ENCODE measurements at regions not wholly inside any gene's neighbourhood (a gene's known extent, or its start where the extent isn't known, plus 50 kb on each side); places are given as distances from the start of the nearest gene placed in this dataset.

DNA sequence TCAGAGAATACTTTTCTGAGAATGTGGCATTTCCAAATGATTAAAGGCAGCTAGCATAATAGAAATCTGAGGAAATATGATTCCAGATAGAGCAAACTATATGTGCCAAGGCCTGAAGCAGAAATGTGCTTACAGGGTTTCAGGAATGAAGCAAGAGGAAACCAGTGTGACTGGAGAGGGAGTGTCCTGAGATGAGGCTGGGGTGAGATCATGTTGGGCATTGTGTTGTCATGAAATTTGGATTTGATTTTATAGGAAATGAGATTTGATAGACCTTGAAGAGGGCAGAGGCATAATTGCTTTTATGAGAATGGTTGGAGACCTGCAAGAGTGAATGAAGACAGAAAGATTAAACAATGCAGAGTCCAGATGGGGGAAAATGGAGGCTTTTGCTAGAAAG, 338.1 kb upstream of the SNX7 start:
- Mint-ChIP-seq H3K27me3 (ENCODE audit: low read depth) (no peaks in the 10 kb centered on the region), H3K9me3 (no peaks in the 10 kb centered on the region), H3K4me1 (peaks cover 9% of the 10 kb centered on the region), H3K36me3 (ENCODE audit: low read depth) (no peaks in the 10 kb centered on the region), H3K4me3 (no peak overlapping the region), H3K27ac (no peak overlapping the region)
- TF ChIP-seq, protein P1, sequence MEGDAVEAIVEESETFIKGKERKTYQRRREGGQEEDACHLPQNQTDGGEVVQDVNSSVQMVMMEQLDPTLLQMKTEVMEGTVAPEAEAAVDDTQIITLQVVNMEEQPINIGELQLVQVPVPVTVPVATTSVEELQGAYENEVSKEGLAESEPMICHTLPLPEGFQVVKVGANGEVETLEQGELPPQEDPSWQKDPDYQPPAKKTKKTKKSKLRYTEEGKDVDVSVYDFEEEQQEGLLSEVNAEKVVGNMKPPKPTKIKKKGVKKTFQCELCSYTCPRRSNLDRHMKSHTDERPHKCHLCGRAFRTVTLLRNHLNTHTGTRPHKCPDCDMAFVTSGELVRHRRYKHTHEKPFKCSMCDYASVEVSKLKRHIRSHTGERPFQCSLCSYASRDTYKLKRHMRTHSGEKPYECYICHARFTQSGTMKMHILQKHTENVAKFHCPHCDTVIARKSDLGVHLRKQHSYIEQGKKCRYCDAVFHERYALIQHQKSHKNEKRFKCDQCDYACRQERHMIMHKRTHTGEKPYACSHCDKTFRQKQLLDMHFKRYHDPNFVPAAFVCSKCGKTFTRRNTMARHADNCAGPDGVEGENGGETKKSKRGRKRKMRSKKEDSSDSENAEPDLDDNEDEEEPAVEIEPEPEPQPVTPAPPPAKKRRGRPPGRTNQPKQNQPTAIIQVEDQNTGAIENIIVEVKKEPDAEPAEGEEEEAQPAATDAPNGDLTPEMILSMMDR (IDR thresholded peaks at IDR 0.05; ENCODE audit: unreplicated experiment in 3 of 3) = no peak

DNA sequence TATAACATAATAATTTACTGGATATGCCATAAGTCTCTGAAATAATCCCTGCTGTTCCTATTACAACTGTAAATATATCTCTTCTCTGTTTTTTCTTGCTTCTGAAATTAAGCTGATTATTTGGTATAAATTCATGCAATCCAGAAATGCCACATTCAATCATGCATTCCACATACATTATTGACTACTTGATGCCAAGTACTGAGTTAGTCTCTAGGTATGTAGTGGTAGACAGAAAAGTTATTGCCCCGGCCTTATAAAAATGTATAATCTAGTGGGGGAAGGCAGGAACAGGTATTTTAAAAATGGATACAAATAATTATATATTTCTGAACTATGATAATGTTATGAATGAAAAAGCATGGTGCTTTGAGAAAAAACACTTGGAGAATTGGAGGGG, 338.6 kb upstream of the SNX7 start:
- H3K4me3 Mint-ChIP-seq = no peak overlapping the region
- H3K9me3 Mint-ChIP-seq = no peaks in the 10 kb centered on the region
- peaks cover 9% of the 10 kb centered on the region for H3K4me1 Mint-ChIP-seq
- H3K36me3 Mint-ChIP-seq (ENCODE audit: low read depth) = no peaks in the 10 kb centered on the region
- no peaks in the 10 kb centered on the region for H3K27me3 Mint-ChIP-seq (ENCODE audit: low read depth)
- TF ChIP-seq, protein P1 (IDR thresholded peaks at IDR 0.05; ENCODE audit: unreplicated experiment in 3 of 3) = no peak
- H3K27ac Mint-ChIP-seq = no peak overlapping the region

DNA sequence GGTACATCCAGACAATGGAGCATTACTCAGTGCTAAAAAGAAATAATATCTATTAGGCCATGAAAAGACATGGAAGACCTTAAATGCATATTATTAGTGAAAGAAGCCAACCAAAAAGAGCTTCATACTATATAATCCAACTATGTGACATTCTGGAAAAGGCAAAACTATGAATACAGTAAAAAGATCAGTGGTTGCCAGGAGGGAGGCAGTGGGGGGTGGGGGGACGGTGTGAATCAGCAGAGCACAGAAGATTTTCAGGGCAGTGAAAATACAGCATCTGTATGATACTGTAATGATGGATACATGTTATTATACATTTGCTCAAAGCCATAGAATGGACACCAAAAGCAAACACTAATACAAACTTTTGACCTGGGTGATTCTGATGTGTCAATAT, 339.4 kb upstream of the SNX7 start:
- no peak overlapping the region for H3K27ac Mint-ChIP-seq
- peaks cover 9% of the 10 kb centered on the region for H3K4me1 Mint-ChIP-seq

DNA sequence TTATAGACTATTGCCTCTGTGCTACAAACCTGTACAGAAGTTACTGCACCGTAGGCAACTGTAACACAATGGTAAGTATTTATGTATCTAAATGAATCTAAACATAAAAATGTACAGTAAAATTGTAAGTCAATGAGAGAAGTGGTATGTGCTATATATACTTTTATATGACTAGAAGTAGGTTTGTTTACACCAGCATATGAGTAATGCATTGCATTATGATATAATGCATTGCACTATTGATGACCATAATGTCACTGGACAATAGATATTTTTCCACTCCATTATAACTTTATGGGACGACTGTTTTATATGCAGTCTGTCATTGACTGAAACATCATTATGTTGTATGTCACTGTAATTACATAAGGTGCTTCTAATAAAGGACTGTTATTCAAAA, 340.3 kb upstream of the SNX7 start:
- Mint-ChIP-seq H3K36me3 (ENCODE audit: low read depth) (no peaks in the 10 kb centered on the region), H3K9me3 (no peaks in the 10 kb centered on the region), H3K4me3 (no peak overlapping the region), H3K27ac (no peak overlapping the region), H3K27me3 (ENCODE audit: low read depth) (no peaks in the 10 kb centered on the region), H3K4me1 (peaks cover 9% of the 10 kb centered on the region)
- TF ChIP-seq, protein P1 (IDR thresholded peaks at IDR 0.05; ENCODE audit: unreplicated experiment in 3 of 3) = no peak

More for the DNA sequence above, 339.4 kb upstream of the SNX7 start:
- Mint-ChIP-seq H3K36me3 (ENCODE audit: low read depth) (no peaks in the 10 kb centered on the region), H3K27me3 (ENCODE audit: low read depth) (no peaks in the 10 kb centered on the region), H3K4me3 (no peak overlapping the region), H3K9me3 (no peaks in the 10 kb centered on the region)
- TF ChIP-seq, protein P1 (IDR thresholded peaks at IDR 0.05; ENCODE audit: unreplicated experiment in 3 of 3) = no peak

DNA sequence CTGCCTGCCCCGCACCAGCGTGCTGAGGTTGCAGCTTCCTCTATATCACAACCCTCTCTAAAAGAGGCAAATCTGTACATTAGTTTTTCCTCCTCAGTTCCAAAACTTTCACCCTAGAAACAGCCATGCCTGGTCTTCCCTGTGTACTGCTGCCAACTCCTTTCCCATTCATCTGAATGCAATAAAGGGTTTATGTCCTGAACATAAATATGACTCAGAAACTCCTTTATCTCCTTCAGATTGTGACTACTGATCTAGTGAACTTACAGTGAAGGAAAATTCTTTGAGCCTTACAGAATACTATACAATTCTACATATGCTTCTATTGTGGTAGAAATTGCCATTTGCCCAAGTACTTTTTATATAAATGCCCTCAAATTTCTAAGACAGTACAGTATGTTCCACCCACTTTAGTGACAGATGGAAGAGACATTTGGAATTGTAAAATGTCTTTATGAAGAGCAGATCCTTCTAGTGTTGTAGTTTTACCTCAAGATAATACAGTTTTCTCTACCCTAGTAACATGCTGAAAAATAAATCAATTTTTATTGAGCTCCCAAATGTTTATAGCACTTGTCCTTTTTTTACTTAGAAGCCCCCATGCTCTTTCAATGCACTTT, 345.1 kb upstream of the SNX7 start:
- Mint-ChIP-seq H3K36me3 (ENCODE audit: low read depth) (no peaks in the 10 kb centered on the region), H3K4me3 (no peak overlapping the region), H3K4me1 (no peaks in the 10 kb centered on the region), H3K27me3 (ENCODE audit: low read depth) (no peaks in the 10 kb centered on the region), H3K27ac (no peak overlapping the region), H3K9me3 (no peaks in the 10 kb centered on the region)
- TF ChIP-seq, protein P1 (IDR thresholded peaks at IDR 0.05; ENCODE audit: unreplicated experiment in 3 of 3) = no peak

DNA sequence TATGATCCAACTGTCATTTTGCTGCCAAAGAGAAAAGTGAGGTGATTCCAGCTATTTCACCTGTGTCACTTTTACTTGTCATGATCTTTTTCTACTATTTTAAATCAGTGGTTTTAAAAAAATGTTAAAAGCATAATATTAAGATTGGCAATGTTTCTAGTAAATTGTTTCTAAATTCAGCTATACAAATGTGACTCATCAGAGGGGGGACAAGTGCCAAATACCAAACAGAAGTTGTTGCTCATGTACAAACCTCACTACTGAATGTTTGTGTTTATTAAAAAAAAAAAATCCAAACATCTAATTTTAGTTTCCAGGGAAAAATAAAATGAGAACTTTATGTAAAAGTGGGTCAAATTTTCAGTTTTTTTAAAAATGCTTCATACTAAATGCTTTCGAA, 346.2 kb upstream of the SNX7 start:
- H3K27ac Mint-ChIP-seq = no peak overlapping the region
- H3K36me3 Mint-ChIP-seq (ENCODE audit: low read depth) = no peaks in the 10 kb centered on the region
- H3K27me3 Mint-ChIP-seq (ENCODE audit: low read depth) = no peaks in the 10 kb centered on the region
- TF ChIP-seq, protein P1 (IDR thresholded peaks at IDR 0.05; ENCODE audit: unreplicated experiment in 3 of 3) = no peak
- no peaks in the 10 kb centered on the region for H3K9me3 Mint-ChIP-seq
- H3K4me3 Mint-ChIP-seq = no peak overlapping the region
- H3K4me1 Mint-ChIP-seq = no peaks in the 10 kb centered on the region

Data from nephron (organoid).